ENCODE measurements at regions not wholly inside any gene's neighbourhood (a gene's known extent, or its start where the extent isn't known, plus 50 kb on each side); places are given as distances from the start of the nearest gene placed in this dataset.

- intact Hi-C loops (cut with micrococcal nuclease): no loop called here
- no peak overlapping the region for H3K9ac ChIP-seq (replicated peaks; ENCODE audit: extremely low read depth, insufficient read depth, low read length)
- no peak overlapping the region for H3K4me2 ChIP-seq (ENCODE audit: insufficient read depth, low read length)
- ChIA-PET POLR2A (no interaction called here), CTCF (no interaction called here)
- no peaks in the 10 kb centered on the region for H3K36me3 ChIP-seq (ENCODE audit: control insufficient read depth in 2 of 2, extremely low read depth in 1 of 2, insufficient read depth in 2 of 2, low read length in 2 of 2)
- DNase-seq (ENCODE audit: low read depth, low spot score): no peak
- BruUV-seq (replicated peaks): no TSS peak
- H3K27me3 ChIP-seq (ENCODE audit: control insufficient read depth in 2 of 2, insufficient read depth in 2 of 2, low read length in 2 of 2): no peaks in the 10 kb centered on the region
- H4K20me1 ChIP-seq (replicated peaks; ENCODE audit: control insufficient read depth, extremely low read depth, insufficient read depth, low read length): no peaks in the 10 kb centered on the region
- no peak overlapping the region for H2AFZ ChIP-seq (ENCODE audit: low read depth, low read length)
- H3K79me2 ChIP-seq (ENCODE audit: control insufficient read depth, insufficient read depth, low read length): no peaks in the 10 kb centered on the region
- no peak for FAIRE-seq
- TF ChIP-seq JUN (IDR thresholded peaks at IDR 0.05; ENCODE audit: borderline replicate concordance, insufficient read depth, insufficient read length, low read depth): no peak
- TF ChIP-seq GATA2 (IDR thresholded peaks at IDR 0.05; ENCODE audit: insufficient read depth, insufficient read length, low read depth, low read length): no peak
- no peak for TF ChIP-seq POLR2AphosphoS5 (IDR thresholded peaks at IDR 0.05; ENCODE audit: insufficient read depth, low read depth, low read length)
- TF ChIP-seq MAX (IDR thresholded peaks at IDR 0.05; ENCODE audit: insufficient read depth, insufficient read length): no peak
- TF ChIP-seq MYC (IDR thresholded peaks at IDR 0.05; ENCODE audit: low read depth, low read length): no peak
- H3K4me1 ChIP-seq (ENCODE audit: control insufficient read depth, extremely low read depth, insufficient read depth, low read length): no peaks in the 10 kb centered on the region
- no peak overlapping the region for H3K4me3 ChIP-seq (replicated peaks in 1 of 3; ENCODE audit: insufficient read depth in 1 of 3, low read depth in 1 of 3, low read length in 3 of 3)
- no peaks in the 10 kb centered on the region for H3K9me3 ChIP-seq (replicated peaks; ENCODE audit: control insufficient read depth, insufficient read depth, low read length)
- dilution Hi-C loops (cut with MboI; ENCODE audit: extremely low pct_ligation_motif_present, low sequenced_read_pairs): no loop called here
- H3K9me1 ChIP-seq (replicated peaks; ENCODE audit: control insufficient read depth, extremely low read depth, insufficient read depth, low read length): no peaks in the 10 kb centered on the region
- H3K27ac ChIP-seq (ENCODE audit: insufficient read depth, low read depth, low read length): no peak overlapping the region
Measured at GRCh38 chr18:76613755-76614120, 118.7 kb upstream of the ZNF516 start.

- no peak for DNase-seq (ENCODE audit: low read depth, low spot score)
- Histone ChIP-seq H4K20me1 (replicated peaks; ENCODE audit: control insufficient read depth, extremely low read depth, insufficient read depth, low read length) (no peaks in the 10 kb centered on the region), H3K4me1 (ENCODE audit: control insufficient read depth, extremely low read depth, insufficient read depth, low read length) (no peaks in the 10 kb centered on the region), H3K27me3 (ENCODE audit: control insufficient read depth in 2 of 2, insufficient read depth in 2 of 2, low read length in 2 of 2) (no peaks in the 10 kb centered on the region), H2AFZ (ENCODE audit: low read depth, low read length) (no peak overlapping the region), H3K9ac (replicated peaks; ENCODE audit: extremely low read depth, insufficient read depth, low read length) (no peak overlapping the region), H3K27ac (ENCODE audit: insufficient read depth, low read depth, low read length) (no peak overlapping the region), H3K4me3 (replicated peaks in 1 of 3; ENCODE audit: insufficient read depth in 1 of 3, low read depth in 1 of 3, low read length in 3 of 3) (no peak overlapping the region), H3K4me2 (ENCODE audit: insufficient read depth, low read length) (no peak overlapping the region), H3K36me3 (ENCODE audit: control insufficient read depth in 2 of 2, extremely low read depth in 1 of 2, insufficient read depth in 2 of 2, low read length in 2 of 2) (no peaks in the 10 kb centered on the region), H3K9me3 (replicated peaks; ENCODE audit: control insufficient read depth, insufficient read depth, low read length) (no peaks in the 10 kb centered on the region), H3K79me2 (ENCODE audit: control insufficient read depth, insufficient read depth, low read length) (no peaks in the 10 kb centered on the region), H3K9me1 (replicated peaks; ENCODE audit: control insufficient read depth, extremely low read depth, insufficient read depth, low read length) (no peaks in the 10 kb centered on the region)
- ChIA-PET CTCF (no interaction called here), POLR2A (no interaction called here)
- intact Hi-C loops (cut with micrococcal nuclease): no loop called here
- no peak for TF ChIP-seq JUN (IDR thresholded peaks at IDR 0.05; ENCODE audit: borderline replicate concordance, insufficient read depth, insufficient read length, low read depth)
- no peak for TF ChIP-seq GATA2 (IDR thresholded peaks at IDR 0.05; ENCODE audit: insufficient read depth, insufficient read length, low read depth, low read length)
- TF ChIP-seq FOS (IDR thresholded peaks at IDR 0.05; ENCODE audit: borderline replicate concordance, insufficient read depth, low read length): no peak
- no peak for TF ChIP-seq POLR2AphosphoS5 (IDR thresholded peaks at IDR 0.05; ENCODE audit: insufficient read depth, low read depth, low read length)
- no peak for TF ChIP-seq EZH2 (IDR thresholded peaks at IDR 0.05; ENCODE audit: borderline replicate concordance, low read depth, low read length, severe bottlenecking)
- TF ChIP-seq MYC (IDR thresholded peaks at IDR 0.05; ENCODE audit: low read depth, low read length): no peak
- TF ChIP-seq CTCF (IDR thresholded peaks at IDR 0.05; ENCODE audit: extremely low read depth in 1 of 2, insufficient read depth in 1 of 2, low read depth in 1 of 2, low read length in 2 of 2): no peak
- no peak for TF ChIP-seq POLR2A (IDR thresholded peaks at IDR 0.05; ENCODE audit: low read depth, low read length)
- TF ChIP-seq MAX (IDR thresholded peaks at IDR 0.05; ENCODE audit: insufficient read depth, insufficient read length): no peak
- no peak for FAIRE-seq
- dilution Hi-C loops (cut with MboI; ENCODE audit: extremely low pct_ligation_motif_present, low sequenced_read_pairs): no loop called here
- no TSS peak for BruUV-seq (replicated peaks)
Measured at GRCh38 chr18:76613053-76613754, 118.2 kb upstream of the ZNF516 start.
